Central memory CD8-positive, alpha-beta T cell (primary cell): ENCODE measurements at regions not wholly inside any gene's neighbourhood (a gene's known extent, or its start where the extent isn't known, plus 50 kb on each side); places are given as distances from the start of the nearest gene placed in this dataset.

ENCODE experiments used
- ATAC-seq: fragments of 150-1000 bp; cut with Tn5 transposase; replicated peaks from 2 replicates; pipeline ENCODE4 v1.10.0; 2022; ENCODE audit warnings: mild to moderate bottlenecking, moderate FRiP score, moderate number of reproducible peaks; ENCODE audit not compliant: poor library complexity, severe bottlenecking; ENCODE audit errors: extremely low read depth
- DNase-seq, 2 donors: peaks; one replicate each; pipeline ENCODE4 v3.0.0; 2021; ENCODE audit warnings: low spot score in 2 of 2
- H3K27ac Mint-ChIP-seq: one replicate; pipeline ENCODE4 v1.8.0; 2022; ENCODE audit warnings: low read depth, mild to moderate bottlenecking, moderate library complexity, mixed read lengths
- H3K27me3 Mint-ChIP-seq: one replicate; pipeline ENCODE4 v1.8.0; 2022; ENCODE audit warnings: mixed read lengths
- H3K36me3 Mint-ChIP-seq: one replicate; pipeline ENCODE4 v1.8.0; 2022; ENCODE audit warnings: mild to moderate bottlenecking, moderate library complexity, mixed read lengths; ENCODE audit not compliant: insufficient read depth
- H3K4me1 Mint-ChIP-seq: one replicate; pipeline ENCODE4 v1.8.0; 2022; ENCODE audit warnings: mixed read lengths
- H3K4me3 Mint-ChIP-seq: one replicate; pipeline ENCODE4 v1.8.0; 2022; ENCODE audit warnings: mild to moderate bottlenecking, moderate library complexity, mixed read lengths
- H3K9me3 Mint-ChIP-seq: one replicate; pipeline ENCODE4 v1.8.0; 2022; ENCODE audit warnings: mixed read lengths

GRCh38 chr1:178973652-178974101 is 52.0 kb upstream of the FAM20B start:
- no peak overlapping the region for H3K27ac Mint-ChIP-seq
- DNase-seq (no peak), ATAC-seq (peak; percentile 19)
- peaks cover 3% of the 10 kb centered on the region for H3K36me3 Mint-ChIP-seq
- no peak overlapping the region for H3K4me3 Mint-ChIP-seq
- H3K9me3 Mint-ChIP-seq: peaks cover 10% of the 10 kb centered on the region
- H3K27me3 Mint-ChIP-seq: peaks cover 32% of the 10 kb centered on the region
- H3K4me1 Mint-ChIP-seq: peaks cover 14% of the 10 kb centered on the region
